GM23338 (cell line): ENCODE measurements at regions not wholly inside any gene's neighbourhood (a gene's known extent, or its start where the extent isn't known, plus 50 kb on each side); places are given as distances from the start of the nearest gene placed in this dataset.
A peak's percentile ranks its signal among the peaks of the same experiment; 100 is the strongest.

Experiments used
- ATAC-seq: fragments of 200-7000 bp; cut with Tn5 transposase; 3 replicates; pipeline ENCODE4 v1.9.1; 2020
- DNase-seq: peaks from one replicate; pipeline ENCODE4 v3.0.0-alpha.2; 2015; ENCODE audit warnings: low spot score
- H2AFZ ChIP-seq: fragments of 200-600 bp; sonication (generic); 2 replicates; pipeline ENCODE4 v1.8.0; 2016; ENCODE audit warnings: antibody characterized with exemption, mild to moderate bottlenecking, moderate library complexity
- H3F3A ChIP-seq: fragments of 200-600 bp; sonication (generic); replicated peaks from 2 replicates; pipeline ENCODE4 v1.8.0; 2017; ENCODE audit warnings: antibody characterized with exemption, mixed run types, low read depth
- H3K27ac ChIP-seq: fragments of 200-600 bp; sonication (generic); 2 replicates; pipeline ENCODE4 v1.6.1; 2016; ENCODE audit warnings: low read depth
- H3K27me3 ChIP-seq: fragments of 200-600 bp; sonication (generic); 2 replicates; pipeline ENCODE4 v1.8.0; 2016; ENCODE audit warnings: mild to moderate bottlenecking, mixed run types, moderate library complexity; ENCODE audit not compliant: insufficient read depth
- H3K36me3 ChIP-seq: fragments of 200-600 bp; sonication (generic); 2 replicates; pipeline ENCODE4 v1.8.0; 2016; ENCODE audit warnings: mild to moderate bottlenecking; ENCODE audit not compliant: insufficient read depth
- H3K4me1 ChIP-seq: fragments of 200-600 bp; sonication (generic); 2 replicates; pipeline ENCODE4 v1.8.0; 2016; ENCODE audit warnings: mild to moderate bottlenecking, moderate library complexity; ENCODE audit not compliant: insufficient read depth
- H3K4me2 ChIP-seq: fragments of 200-600 bp; sonication (generic); 2 replicates; pipeline ENCODE4 v1.7.1; 2017; ENCODE audit warnings: mixed run types
- H3K4me3 ChIP-seq: fragments of 200-600 bp; sonication (generic); 2 replicates; pipeline ENCODE4 v1.6.1; 2016; ENCODE audit warnings: mixed run types
- H3K79me2 ChIP-seq: fragments of 200-600 bp; sonication (generic); replicated peaks from 2 replicates; pipeline ENCODE4 v1.8.0; 2017; ENCODE audit warnings: mild to moderate bottlenecking; ENCODE audit not compliant: insufficient read depth
- H3K9me2 ChIP-seq: fragments of 200-600 bp; sonication (generic); 2 replicates; pipeline ENCODE4 v1.8.0; 2017; ENCODE audit not compliant: insufficient read depth
- H4K20me1 ChIP-seq: fragments of 200-600 bp; sonication (generic); replicated peaks from 2 replicates; pipeline ENCODE4 v1.8.0; 2017; ENCODE audit warnings: mild to moderate bottlenecking; ENCODE audit not compliant: insufficient read depth
- H3K27ac Mint-ChIP-seq: 2 replicates; pipeline ENCODE4 v1.8.0; 2020; ENCODE audit warnings: inconsistent platforms, mild to moderate bottlenecking, moderate library complexity, mixed read lengths
- H3K27me3 Mint-ChIP-seq: 3 replicates; pipeline ENCODE4 v1.8.0; 2022; ENCODE audit warnings: low read depth, mild to moderate bottlenecking, moderate library complexity, mixed read lengths, inconsistent platforms; ENCODE audit not compliant: insufficient read depth, poor library complexity
- H3K36me3 Mint-ChIP-seq: 3 replicates; pipeline ENCODE4 v1.8.0; 2021; ENCODE audit warnings: low read depth, mild to moderate bottlenecking, inconsistent platforms, moderate library complexity, mixed read lengths
- H3K4me1 Mint-ChIP-seq: 3 replicates; pipeline ENCODE4 v1.8.0; 2020; ENCODE audit warnings: mild to moderate bottlenecking, inconsistent platforms, mixed read lengths
- H3K4me3 Mint-ChIP-seq: 3 replicates; pipeline ENCODE4 v1.8.0; 2021; ENCODE audit warnings: moderate library complexity, mild to moderate bottlenecking, inconsistent platforms, mixed read lengths
- H3K9me3 Mint-ChIP-seq: 3 replicates; pipeline ENCODE4 v1.8.0; 2020; ENCODE audit warnings: moderate library complexity, mild to moderate bottlenecking, inconsistent platforms, mixed read lengths
- CREB1 ChIP-seq: fragments of 250-450 bp; sonication (Bioruptor Pico); IDR thresholded peaks from 2 replicates; pipeline ENCODE4 v1.5.0; 2020; ENCODE audit warnings: low read depth, mild to moderate bottlenecking, moderate library complexity
- EZH2phosphoT487 ChIP-seq: fragments of 200-600 bp; sonication (generic); IDR thresholded peaks from one replicate; pipeline ENCODE4 v1.8.1; 2018; ENCODE audit warnings: antibody characterized with exemption; ENCODE audit not compliant: unreplicated experiment
- JUNB ChIP-seq: IDR thresholded peaks from one replicate; pipeline ENCODE4 v1.6.1; 2016; ENCODE audit warnings: antibody characterized with exemption; ENCODE audit not compliant: unreplicated experiment
- NANOG ChIP-seq: IDR thresholded peaks from 2 replicates; pipeline ENCODE4 v1.6.1; 2016; ENCODE audit warnings: antibody characterized with exemption, borderline replicate concordance
- ZNF331 ChIP-seq: fragments of 250-450 bp; sonication (Bioruptor Pico); IDR thresholded peaks from 2 replicates; pipeline ENCODE4 v1.5.0; 2020; ENCODE audit warnings: low read depth, mild to moderate bottlenecking, moderate library complexity
- TF ChIP-seq, protein P1 (sequence below), 2 experiments: fragments of 200-600 bp in 1 of 2; sonication (generic) in 1 of 2; conservative IDR thresholded peaks; 2 replicates each; pipeline versions ENCODE4 v1.5.1 to v1.6.1; 2016 to 2017; ENCODE audit warnings: antibody characterized with exemption in 2 of 2, low read depth in 2 of 2, mild to moderate bottlenecking in 2 of 2, moderate library complexity in 1 of 2

DNA sequence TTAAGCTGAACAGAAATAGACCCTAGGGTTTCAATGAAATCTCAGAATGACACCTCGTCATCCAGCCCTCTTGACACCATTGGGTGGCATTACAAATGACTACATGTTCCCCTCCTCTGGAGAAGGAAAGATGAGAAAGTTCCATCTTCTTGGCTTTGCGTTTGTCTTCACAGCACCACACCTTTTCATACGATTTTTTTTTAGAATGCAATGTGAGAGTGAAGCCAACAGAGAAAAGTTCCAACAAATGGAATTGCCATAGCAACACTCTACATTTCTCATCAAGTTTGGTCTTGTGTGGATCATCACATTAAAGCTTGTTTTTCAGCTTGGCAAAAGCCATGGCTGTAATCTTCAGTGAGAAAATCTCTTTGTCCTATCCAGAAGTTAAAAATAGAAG, 183.4 kb upstream of the SNX7 start (continued):
- TF ChIP-seq, protein P1, sequence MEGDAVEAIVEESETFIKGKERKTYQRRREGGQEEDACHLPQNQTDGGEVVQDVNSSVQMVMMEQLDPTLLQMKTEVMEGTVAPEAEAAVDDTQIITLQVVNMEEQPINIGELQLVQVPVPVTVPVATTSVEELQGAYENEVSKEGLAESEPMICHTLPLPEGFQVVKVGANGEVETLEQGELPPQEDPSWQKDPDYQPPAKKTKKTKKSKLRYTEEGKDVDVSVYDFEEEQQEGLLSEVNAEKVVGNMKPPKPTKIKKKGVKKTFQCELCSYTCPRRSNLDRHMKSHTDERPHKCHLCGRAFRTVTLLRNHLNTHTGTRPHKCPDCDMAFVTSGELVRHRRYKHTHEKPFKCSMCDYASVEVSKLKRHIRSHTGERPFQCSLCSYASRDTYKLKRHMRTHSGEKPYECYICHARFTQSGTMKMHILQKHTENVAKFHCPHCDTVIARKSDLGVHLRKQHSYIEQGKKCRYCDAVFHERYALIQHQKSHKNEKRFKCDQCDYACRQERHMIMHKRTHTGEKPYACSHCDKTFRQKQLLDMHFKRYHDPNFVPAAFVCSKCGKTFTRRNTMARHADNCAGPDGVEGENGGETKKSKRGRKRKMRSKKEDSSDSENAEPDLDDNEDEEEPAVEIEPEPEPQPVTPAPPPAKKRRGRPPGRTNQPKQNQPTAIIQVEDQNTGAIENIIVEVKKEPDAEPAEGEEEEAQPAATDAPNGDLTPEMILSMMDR (conservative IDR thresholded peaks at IDR 0.05; ENCODE audit: low read depth in 2 of 2), result no peak
- TF ChIP-seq CREB1 (CRISPR knock-in tag), result no peak

DNA sequence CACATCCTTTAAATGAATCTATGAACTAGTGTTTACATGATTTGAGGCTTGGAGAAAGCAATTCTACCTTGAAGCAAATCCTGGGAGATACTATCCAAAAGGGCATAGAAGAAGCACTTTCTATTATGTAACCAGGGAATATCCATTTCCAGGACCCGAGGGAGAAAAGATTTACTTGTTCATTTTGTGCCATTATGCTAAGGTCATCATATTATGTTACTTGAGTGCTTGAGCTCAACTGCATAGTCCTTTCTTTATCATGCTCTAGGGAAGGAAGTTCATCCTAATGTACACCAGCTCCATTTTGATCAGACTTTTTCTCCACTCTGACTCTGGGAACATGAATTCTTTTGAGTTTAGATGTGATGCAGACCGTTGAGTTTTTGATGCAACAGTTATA, 188.6 kb upstream of the SNX7 start:
- Mint-ChIP-seq H3K4me3 (no peak overlapping the region), H3K27me3 (no peaks in the 10 kb centered on the region), H3K36me3 (no peaks in the 10 kb centered on the region), H3K4me1 (peaks cover 10% of the 10 kb centered on the region; the same call in 2 of the 3 replicates), H3K27ac (no peak overlapping the region), H3K9me3 (no peaks in the 10 kb centered on the region)
- no peaks in the 10 kb centered on the region for H3K27me3 ChIP-seq
- H3F3A ChIP-seq, result no peaks in the 10 kb centered on the region
- H3K27ac ChIP-seq, result no peak overlapping the region
- no peaks in the 10 kb centered on the region for H3K79me2 ChIP-seq
- H4K20me1 ChIP-seq, result no peaks in the 10 kb centered on the region
- no peak overlapping the region for H2AFZ ChIP-seq
- no peaks in the 10 kb centered on the region for H3K9me2 ChIP-seq
- no peak for TF ChIP-seq CREB1 (CRISPR knock-in tag)
- no peak for TF ChIP-seq ZNF331 (CRISPR knock-in tag)
- H3K4me1 ChIP-seq, result peaks cover 4% of the 10 kb centered on the region; the same call in 1 of the 2 replicates
- H3K4me3 ChIP-seq, result no peak overlapping the region
- no peak for ATAC-seq
- no peak for DNase-seq
- no peaks in the 10 kb centered on the region for H3K36me3 ChIP-seq
- H3K4me2 ChIP-seq, result no peak overlapping the region

DNA sequence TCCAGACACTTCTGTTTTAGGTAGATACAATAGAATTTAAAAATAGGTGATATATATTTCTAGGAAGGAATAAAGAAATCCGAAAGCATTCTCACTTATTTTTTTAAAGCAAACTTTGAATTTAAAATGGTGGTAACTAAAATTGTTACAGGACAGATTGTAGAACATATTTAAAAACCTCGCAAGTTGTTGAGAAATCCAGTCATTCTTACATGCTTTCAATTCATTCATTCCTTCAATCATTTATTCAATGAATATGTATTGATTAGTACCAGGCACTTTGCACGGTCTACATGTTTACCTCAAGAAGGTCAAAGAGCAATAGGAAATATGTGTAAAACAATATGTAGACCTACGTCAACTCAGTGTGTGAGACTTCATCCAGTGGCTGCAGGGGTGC, 189.9 kb upstream of the SNX7 start:
- no peaks in the 10 kb centered on the region for H3K27me3 ChIP-seq
- H2AFZ ChIP-seq, result no peak overlapping the region
- H4K20me1 ChIP-seq, result no peaks in the 10 kb centered on the region
- no peaks in the 10 kb centered on the region for H3K79me2 ChIP-seq
- H3K36me3 ChIP-seq, result no peaks in the 10 kb centered on the region
- no peak for TF ChIP-seq EZH2phosphoT487
- no peak for TF ChIP-seq NANOG
- peaks cover 4% of the 10 kb centered on the region; the same call in 1 of the 2 replicates for H3K4me1 ChIP-seq
- no peaks in the 10 kb centered on the region for H3K36me3 Mint-ChIP-seq
- no peak for DNase-seq
- H3K4me3 Mint-ChIP-seq, result no peak overlapping the region
- H3K9me3 Mint-ChIP-seq, result no peaks in the 10 kb centered on the region
- no peak overlapping the region for H3K27ac Mint-ChIP-seq
- H3K4me3 ChIP-seq, result no peak overlapping the region
- no peaks in the 10 kb centered on the region for H3K9me2 ChIP-seq
- no peaks in the 10 kb centered on the region for H3K27me3 Mint-ChIP-seq
- H3F3A ChIP-seq, result no peaks in the 10 kb centered on the region
- no peak overlapping the region for H3K27ac ChIP-seq
- no peak for ATAC-seq
- H3K4me1 Mint-ChIP-seq, result peaks cover 12% of the 10 kb centered on the region; the same call in 2 of the 3 replicates
- no peak overlapping the region for H3K4me2 ChIP-seq

DNA sequence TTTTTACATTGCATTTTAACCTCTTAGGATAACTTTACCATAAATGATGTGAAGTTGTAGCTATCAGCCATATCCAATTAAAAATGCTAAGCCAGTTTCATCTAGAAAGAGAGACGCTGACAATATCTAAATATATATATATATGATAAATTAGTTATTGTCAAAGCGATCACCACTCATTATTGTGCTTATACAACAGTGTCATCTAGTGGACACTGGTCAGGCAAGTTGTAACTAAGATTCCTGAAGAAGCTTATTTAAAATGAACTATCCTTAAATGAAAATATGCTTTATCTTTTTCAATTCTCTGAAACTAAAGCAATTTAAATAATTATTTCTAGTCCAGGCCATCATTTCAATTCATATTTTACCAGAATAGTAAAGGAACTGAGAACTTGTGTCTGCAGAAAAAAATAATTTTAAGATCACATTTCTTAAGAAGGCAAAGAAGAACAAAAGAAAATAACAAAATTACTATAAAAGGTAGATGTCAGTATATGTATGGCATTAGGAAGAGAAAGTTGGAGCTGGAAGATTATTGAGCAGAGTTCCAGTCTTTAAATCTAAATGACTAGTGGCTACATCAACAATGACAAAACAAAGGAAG, 193.3 kb upstream of the SNX7 start:
- Mint-ChIP-seq H3K36me3 (no peaks in the 10 kb centered on the region), H3K9me3 (no peaks in the 10 kb centered on the region), H3K27ac (no peak overlapping the region), H3K4me1 (peaks cover 12% of the 10 kb centered on the region; the same call in 2 of the 3 replicates), H3K27me3 (no peaks in the 10 kb centered on the region), H3K4me3 (no peak overlapping the region)
- no peak overlapping the region for H2AFZ ChIP-seq
- H3K36me3 ChIP-seq, result no peaks in the 10 kb centered on the region
- peak; percentile 57 for DNase-seq
- no peaks in the 10 kb centered on the region for H4K20me1 ChIP-seq
- H3K4me3 ChIP-seq, result no peak overlapping the region
- no peaks in the 10 kb centered on the region for H3K79me2 ChIP-seq
- no peaks in the 10 kb centered on the region for H3F3A ChIP-seq
- no peak overlapping the region for H3K27ac ChIP-seq
- H3K4me2 ChIP-seq, result no peak overlapping the region
- H3K27me3 ChIP-seq, result no peaks in the 10 kb centered on the region
- ATAC-seq, result no peak
- TF ChIP-seq, protein P1 (conservative IDR thresholded peaks at IDR 0.05; ENCODE audit: low read depth in 2 of 2), result peak; percentile 71 to 76
- no peak for TF ChIP-seq JUNB
- H3K4me1 ChIP-seq, result peaks cover 4% of the 10 kb centered on the region; the same call in 1 of the 2 replicates
- H3K9me2 ChIP-seq, result no peaks in the 10 kb centered on the region
